ENCODE measurements at regions not wholly inside any gene's neighbourhood (a gene's known extent, or its start where the extent isn't known, plus 50 kb on each side); places are given as distances from the start of the nearest gene placed in this dataset.

- no peaks in the 10 kb centered on the region for H3K4me1 ChIP-seq
- no peak overlapping the region for H3K27ac ChIP-seq
- peak in 1 of 3 donors; percentile 42 for DNase-seq
- ATAC-seq = no peak
- WGBS (ENCODE audit: insufficient coverage, low coverage, low lambda C conversion rate, missing lambda C conversion rate) = 56% methylated on average over 11 of the region's 23 CpGs
- H3K27me3 ChIP-seq = peaks cover 0 to 7% of the 10 kb centered on the region in 2 donors
- intact Hi-C loops (cut with DNase I) = no loop called here
- H3K9me3 ChIP-seq = no peaks in the 10 kb centered on the region
- TF ChIP-seq CTCF (IDR thresholded peaks at IDR 0.05) (no peak), POLR2A (IDR thresholded peaks at IDR 0.05) (no peak)
- no peaks in the 10 kb centered on the region for H3K36me3 ChIP-seq
- H3K4me3 ChIP-seq = no peak overlapping the region
Measured at GRCh38 chr9:135345775-135346433, 133.7 kb upstream of the PPP1R26 start.

GRCh38 chr9:135346438-135347050, 133.0 kb upstream of the PPP1R26 start:
- H3K27me3 ChIP-seq = peaks cover 0 to 7% of the 10 kb centered on the region in 2 donors
- WGBS (ENCODE audit: insufficient coverage, low coverage, low lambda C conversion rate, missing lambda C conversion rate) = 62% methylated on average over 12 of the region's 16 CpGs
- H3K4me3 ChIP-seq = no peak overlapping the region
- DNase-seq (peak in 1 of 3 donors; percentile 46), ATAC-seq (no peak)
- intact Hi-C loops (cut with DNase I) = no loop called here
- H3K9me3 ChIP-seq = no peaks in the 10 kb centered on the region
- H3K27ac ChIP-seq = no peak overlapping the region
- no peaks in the 10 kb centered on the region for H3K4me1 ChIP-seq
- TF ChIP-seq POLR2A (IDR thresholded peaks at IDR 0.05) (no peak), CTCF (IDR thresholded peaks at IDR 0.05) (no peak)
- H3K36me3 ChIP-seq = no peaks in the 10 kb centered on the region

DNA sequence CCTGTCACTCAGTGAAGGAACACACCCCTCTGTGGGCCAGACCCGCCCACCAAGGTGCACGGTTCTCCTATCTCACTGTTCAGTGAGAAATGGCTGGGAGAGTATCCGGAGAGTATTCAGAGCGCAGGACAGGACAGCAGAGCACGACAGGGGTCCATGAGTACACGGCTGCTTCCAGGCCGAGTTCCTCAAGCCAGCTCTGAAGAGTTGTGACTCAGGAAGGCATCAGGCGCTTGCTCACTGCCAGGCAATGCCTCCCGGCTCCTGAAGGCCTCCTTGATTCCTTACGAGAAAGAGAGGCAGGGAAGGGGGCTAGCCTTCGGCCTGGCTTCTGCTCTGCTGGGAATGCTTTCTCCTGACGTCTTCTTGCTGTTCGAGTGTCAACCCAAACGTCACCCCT, 132.1 kb upstream of the PPP1R26 start:
- Histone ChIP-seq H3K36me3 (no peaks in the 10 kb centered on the region), H3K27me3 (peaks cover 0 to 7% of the 10 kb centered on the region in 2 donors), H3K27ac (no peak overlapping the region), H3K4me1 (no peaks in the 10 kb centered on the region), H3K4me3 (no peak overlapping the region), H3K9me3 (no peaks in the 10 kb centered on the region)
- DNase-seq = no peak
- 51% methylated on average over 9 of the region's 14 CpGs for WGBS (ENCODE audit: insufficient coverage, low coverage, low lambda C conversion rate, missing lambda C conversion rate)
- intact Hi-C loops (cut with DNase I) = no loop called here
- ATAC-seq = no peak
- TF ChIP-seq POLR2A (IDR thresholded peaks at IDR 0.05) (no peak), CTCF (IDR thresholded peaks at IDR 0.05) (no peak)

- intact Hi-C loops (cut with DNase I) = no loop called here
- TF ChIP-seq POLR2A (IDR thresholded peaks at IDR 0.05) (no peak), CTCF (IDR thresholded peaks at IDR 0.05) (no peak)
- Histone ChIP-seq H3K4me1 (no peaks in the 10 kb centered on the region), H3K27ac (no peak overlapping the region), H3K36me3 (no peaks in the 10 kb centered on the region), H3K27me3 (peaks cover 0 to 6% of the 10 kb centered on the region in 2 donors), H3K9me3 (no peaks in the 10 kb centered on the region), H3K4me3 (no peak overlapping the region)
- ATAC-seq (no peak), DNase-seq (peak in 1 of 3 donors; percentile 43)
- 57% methylated on average over 10 of the region's 23 CpGs for whole genome bisulfite sequencing (ENCODE audit: insufficient coverage, low coverage, low lambda C conversion rate, missing lambda C conversion rate)
Measured at GRCh38 chr9:135348076-135348787, 131.3 kb upstream of the PPP1R26 start.

Data from right lobe of liver (tissue), 6 donors.